SK-N-SH treated with all-trans-retinoic acid at 6 μM for 48 hours (cell line): ENCODE measurements at regions not wholly inside any gene's neighbourhood (a gene's known extent, or its start where the extent isn't known, plus 50 kb on each side); places are given as distances from the start of the nearest gene placed in this dataset.

Source experiments
- ATAC-seq: fragments of 200-7000 bp; cut with Tn5 transposase; 3 replicates; pipeline ENCODE4 v1.9.1; 2020; ENCODE audit warnings: mild to moderate bottlenecking, moderate library complexity
- ARNTL ChIP-seq: fragments of 450-650 bp; formaldehyde crosslinking; IDR thresholded peaks from 2 replicates; pipeline ENCODE4 v1.5.0; 2020; ENCODE audit warnings: low read depth, mild to moderate bottlenecking, moderate library complexity, borderline replicate concordance
- BACH2 ChIP-seq: fragments of 250-450 bp; sonication (Bioruptor Pico); IDR thresholded peaks from 2 replicates; pipeline ENCODE4 v1.9.0; 2021; ENCODE audit warnings: mild to moderate bottlenecking, borderline replicate concordance
- CREB5 ChIP-seq: fragments of 250-450 bp; sonication (Bioruptor Pico); IDR thresholded peaks from 2 replicates; pipeline ENCODE4 v1.5.1; 2020; ENCODE audit warnings: low read depth, mild to moderate bottlenecking, moderate library complexity
- CSDC2 ChIP-seq: fragments of 250-450 bp; sonication (Bioruptor Pico); IDR thresholded peaks from 2 replicates; pipeline ENCODE4 v1.5.0; 2020; ENCODE audit warnings: mild to moderate bottlenecking, moderate library complexity
- CSRNP3 ChIP-seq: fragments of 250-450 bp; sonication (Bioruptor Pico); IDR thresholded peaks from 2 replicates; pipeline ENCODE4 v1.5.1; 2021; ENCODE audit warnings: mild to moderate bottlenecking, moderate library complexity
- ESRRG ChIP-seq: fragments of 250-450 bp; sonication (Bioruptor Pico); IDR thresholded peaks from 2 replicates; pipeline ENCODE4 v1.6.1; 2021; ENCODE audit warnings: mild to moderate bottlenecking
- ISL1 ChIP-seq: fragments of 250-450 bp; sonication (Bioruptor Pico); IDR thresholded peaks from 2 replicates; pipeline ENCODE4 v2.1.2; 2022; ENCODE audit warnings: mild to moderate bottlenecking, moderate library complexity
- OSR1 ChIP-seq: fragments of 250-450 bp; sonication (Bioruptor Pico); IDR thresholded peaks from 2 replicates; pipeline ENCODE4 v1.8.0; 2022; ENCODE audit warnings: moderate library complexity, mild to moderate bottlenecking, inconsistent platforms
- PATZ1 ChIP-seq: fragments of 250-450 bp; sonication (Bioruptor Pico); IDR thresholded peaks from 2 replicates; pipeline ENCODE4 v1.8.0; 2020; ENCODE audit warnings: mild to moderate bottlenecking, moderate library complexity, borderline replicate concordance
- POU6F1 ChIP-seq: fragments of 250-450 bp; sonication (Bioruptor Pico); IDR thresholded peaks from 2 replicates; pipeline ENCODE4 v1.8.0; 2021; ENCODE audit warnings: low read depth, mild to moderate bottlenecking, moderate library complexity, borderline replicate concordance
- PPARA ChIP-seq: fragments of 250-450 bp; sonication (Bioruptor Pico); IDR thresholded peaks from 2 replicates; pipeline ENCODE4 v1.5.0; 2020; ENCODE audit warnings: mild to moderate bottlenecking, borderline replicate concordance
- RARB ChIP-seq: fragments of 250-450 bp; sonication (Bioruptor Pico); IDR thresholded peaks from 2 replicates; pipeline ENCODE4 v1.8.0; 2021; ENCODE audit warnings: mild to moderate bottlenecking, moderate library complexity
- SNAI2 ChIP-seq: fragments of 250-450 bp; sonication (Bioruptor Pico); IDR thresholded peaks from 2 replicates; pipeline ENCODE4 v1.5.0; 2020; ENCODE audit warnings: mild to moderate bottlenecking, moderate library complexity
- TCF4 ChIP-seq: fragments of 250-450 bp; sonication (Bioruptor Pico); IDR thresholded peaks from 2 replicates; pipeline ENCODE4 v1.8.0; 2021; ENCODE audit warnings: mild to moderate bottlenecking, moderate library complexity, borderline replicate concordance
- TOX ChIP-seq: fragments of 250-450 bp; sonication (Bioruptor Pico); IDR thresholded peaks from 2 replicates; pipeline ENCODE4 v1.8.0; 2021; ENCODE audit warnings: mild to moderate bottlenecking, moderate library complexity, borderline replicate concordance
- TSHZ2 ChIP-seq: fragments of 250-450 bp; sonication (Bioruptor Pico); IDR thresholded peaks from 2 replicates; pipeline ENCODE4 v1.5.0; 2020; ENCODE audit warnings: mild to moderate bottlenecking, moderate library complexity
- ZC3H10 ChIP-seq: fragments of 250-450 bp; sonication (Bioruptor Pico); IDR thresholded peaks from 2 replicates; pipeline ENCODE4 v1.5.1; 2021; ENCODE audit warnings: mild to moderate bottlenecking, moderate library complexity
- ZFP3 ChIP-seq: fragments of 250-450 bp; sonication (Bioruptor Pico); IDR thresholded peaks from 2 replicates; pipeline ENCODE4 v1.5.0; 2020; ENCODE audit warnings: mild to moderate bottlenecking, moderate library complexity
- ZFP30 ChIP-seq: fragments of 450-650 bp; formaldehyde crosslinking; IDR thresholded peaks from 2 replicates; pipeline ENCODE4 v1.5.0; 2022; ENCODE audit warnings: mild to moderate bottlenecking, moderate library complexity
- ZNF565 ChIP-seq: fragments of 450-650 bp; formaldehyde crosslinking; conservative IDR thresholded peaks from 2 replicates; pipeline ENCODE4 v1.5.0; 2020; ENCODE audit warnings: low read depth, mild to moderate bottlenecking, moderate library complexity
- ZNF70 ChIP-seq: fragments of 450-650 bp; formaldehyde crosslinking; IDR thresholded peaks from 2 replicates; pipeline ENCODE4 v1.5.0; 2020; ENCODE audit warnings: mild to moderate bottlenecking, moderate library complexity
- ZNF8 ChIP-seq: fragments of 450-650 bp; formaldehyde crosslinking; IDR thresholded peaks from 2 replicates; pipeline ENCODE4 v1.5.0; 2020; ENCODE audit warnings: mild to moderate bottlenecking, moderate library complexity

- no peak for ATAC-seq
- TF ChIP-seq TSHZ2 (CRISPR knock-in tag) (no peak), SNAI2 (no peak), PPARA (no peak), ZNF8 (no peak), ESRRG (CRISPR knock-in tag) (no peak), TOX (no peak), ZFP30 (CRISPR knock-in tag) (no peak), POU6F1 (CRISPR knock-in tag) (no peak), CSDC2 (no peak), BACH2 (CRISPR knock-in tag) (no peak), ISL1 (no peak), ZFP3 (CRISPR knock-in tag) (no peak)
These were observed 77.5 kb downstream of the FOXA2 start for GRCh38 chr20:22506827-22507226.

- ATAC-seq: no peak
- TF ChIP-seq PATZ1 (no peak), ZFP3 (CRISPR knock-in tag) (no peak), TOX (no peak), ZC3H10 (CRISPR knock-in tag) (no peak), RARB (CRISPR knock-in tag) (no peak), ZNF565 (CRISPR knock-in tag) (no peak), ZNF8 (no peak), TCF4 (CRISPR knock-in tag) (no peak), CREB5 (no peak), ISL1 (no peak), CSRNP3 (CRISPR knock-in tag) (no peak), OSR1 (CRISPR knock-in tag) (no peak), CSDC2 (no peak), ESRRG (CRISPR knock-in tag) (no peak)
These were observed 79.5 kb downstream of the FOXA2 start for GRCh38 chr20:22504829-22505377.

- ATAC-seq: no peak
- TF ChIP-seq ISL1 (no peak), PPARA (no peak), ZFP3 (CRISPR knock-in tag) (no peak), TSHZ2 (CRISPR knock-in tag) (no peak), TOX (no peak), ZNF8 (no peak), CREB5 (no peak), ZNF70 (CRISPR knock-in tag) (no peak), ZC3H10 (CRISPR knock-in tag) (no peak), SNAI2 (no peak), ARNTL (CRISPR knock-in tag) (no peak), BACH2 (CRISPR knock-in tag) (no peak), CSRNP3 (CRISPR knock-in tag) (no peak), TCF4 (CRISPR knock-in tag) (no peak), OSR1 (CRISPR knock-in tag) (no peak)
These were observed 80.8 kb downstream of the FOXA2 start for GRCh38 chr20:22503577-22503976.
